WERI-Rb-1 (cell line): ENCODE measurements at regions not wholly inside any gene's neighbourhood (a gene's known extent, or its start where the extent isn't known, plus 50 kb on each side); places are given as distances from the start of the nearest gene placed in this dataset.

Experiments
- DNase-seq: peaks from one replicate; pipeline ENCODE4 v3.0.0-alpha.2; 2020
- H3K27ac ChIP-seq: fragments of 250-450 bp; sonication (Bioruptor Pico); 2 replicates; pipeline ENCODE4 v1.5.1; 2020; ENCODE audit warnings: mild to moderate bottlenecking, moderate library complexity
- H3K27me3 ChIP-seq: fragments of 250-450 bp; sonication (Bioruptor Pico); 2 replicates; pipeline ENCODE4 v1.5.1; 2021; ENCODE audit warnings: mild to moderate bottlenecking, low read depth, moderate library complexity; ENCODE audit not compliant: insufficient read depth, severe bottlenecking
- H3K36me3 ChIP-seq: fragments of 250-450 bp; sonication (Bioruptor Pico); 2 replicates; pipeline ENCODE4 v1.5.1; 2020; ENCODE audit warnings: mild to moderate bottlenecking, moderate library complexity
- H3K4me3 ChIP-seq: 2 replicates; pipeline ENCODE4 v1.5.1; 2011; ENCODE audit warnings: low read depth, mild to moderate bottlenecking, control low read depth, low read length
- H3K9me3 ChIP-seq: fragments of 250-450 bp; sonication (Bioruptor Pico); 2 replicates; pipeline ENCODE4 v1.5.1; 2021; ENCODE audit warnings: mild to moderate bottlenecking, moderate library complexity; ENCODE audit not compliant: severe bottlenecking
- CTCF ChIP-seq: IDR thresholded peaks from 2 replicates; pipeline ENCODE4 v1.5.1; 2011; ENCODE audit warnings: low read depth, mild to moderate bottlenecking, control low read depth, inconsistent platforms, low read length

- Histone ChIP-seq H3K4me3 (no peak overlapping the region), H3K27me3 (no peaks in the 10 kb centered on the region), H3K9me3 (no peaks in the 10 kb centered on the region), H3K36me3 (no peaks in the 10 kb centered on the region), H3K27ac (no peak overlapping the region)
- TF ChIP-seq CTCF: no peak
- DNase-seq: no peak
Measured at GRCh38 chr2:46813020-46813415, 102.6 kb downstream of the MCFD2 start.
